ENCODE measurements at regions not wholly inside any gene's neighbourhood (a gene's known extent, or its start where the extent isn't known, plus 50 kb on each side); places are given as distances from the start of the nearest gene placed in this dataset.
"Not testable (repeated sequence)": the region's sequence is repeated elsewhere in the genome, so short reads cannot be mapped to it uniquely, and the experiment has no call there.

DNA sequence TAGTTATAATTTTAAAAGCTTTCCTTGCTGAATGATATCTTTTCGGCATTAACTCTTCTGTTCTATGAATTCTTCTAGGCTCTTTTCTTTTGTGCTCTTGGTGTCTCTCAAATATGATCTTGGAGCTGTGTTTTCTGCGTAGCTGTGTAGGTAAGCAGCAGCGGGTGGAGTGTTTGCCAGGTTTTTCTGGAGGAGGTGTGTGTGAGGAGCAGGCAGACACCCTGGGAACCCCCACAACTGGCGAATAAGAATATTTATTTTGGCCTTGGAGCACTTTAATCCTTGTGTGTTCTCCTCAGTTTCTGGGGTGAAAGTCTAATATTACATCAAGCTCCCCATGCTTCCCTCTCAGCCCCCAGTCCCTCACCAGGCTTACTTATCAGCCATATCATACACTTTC lies 232.0 kb upstream of the FANCL start:
- no peak overlapping the region for H3K27ac ChIP-seq (replicated peaks)
- no peak for DNase-seq (ENCODE audit: low read depth in 1 of 2, low spot score in 1 of 2)
- no peak for TF ChIP-seq GABPA (IDR thresholded peaks at IDR 0.05; ENCODE audit: low read depth)
- TF ChIP-seq, protein P1, sequence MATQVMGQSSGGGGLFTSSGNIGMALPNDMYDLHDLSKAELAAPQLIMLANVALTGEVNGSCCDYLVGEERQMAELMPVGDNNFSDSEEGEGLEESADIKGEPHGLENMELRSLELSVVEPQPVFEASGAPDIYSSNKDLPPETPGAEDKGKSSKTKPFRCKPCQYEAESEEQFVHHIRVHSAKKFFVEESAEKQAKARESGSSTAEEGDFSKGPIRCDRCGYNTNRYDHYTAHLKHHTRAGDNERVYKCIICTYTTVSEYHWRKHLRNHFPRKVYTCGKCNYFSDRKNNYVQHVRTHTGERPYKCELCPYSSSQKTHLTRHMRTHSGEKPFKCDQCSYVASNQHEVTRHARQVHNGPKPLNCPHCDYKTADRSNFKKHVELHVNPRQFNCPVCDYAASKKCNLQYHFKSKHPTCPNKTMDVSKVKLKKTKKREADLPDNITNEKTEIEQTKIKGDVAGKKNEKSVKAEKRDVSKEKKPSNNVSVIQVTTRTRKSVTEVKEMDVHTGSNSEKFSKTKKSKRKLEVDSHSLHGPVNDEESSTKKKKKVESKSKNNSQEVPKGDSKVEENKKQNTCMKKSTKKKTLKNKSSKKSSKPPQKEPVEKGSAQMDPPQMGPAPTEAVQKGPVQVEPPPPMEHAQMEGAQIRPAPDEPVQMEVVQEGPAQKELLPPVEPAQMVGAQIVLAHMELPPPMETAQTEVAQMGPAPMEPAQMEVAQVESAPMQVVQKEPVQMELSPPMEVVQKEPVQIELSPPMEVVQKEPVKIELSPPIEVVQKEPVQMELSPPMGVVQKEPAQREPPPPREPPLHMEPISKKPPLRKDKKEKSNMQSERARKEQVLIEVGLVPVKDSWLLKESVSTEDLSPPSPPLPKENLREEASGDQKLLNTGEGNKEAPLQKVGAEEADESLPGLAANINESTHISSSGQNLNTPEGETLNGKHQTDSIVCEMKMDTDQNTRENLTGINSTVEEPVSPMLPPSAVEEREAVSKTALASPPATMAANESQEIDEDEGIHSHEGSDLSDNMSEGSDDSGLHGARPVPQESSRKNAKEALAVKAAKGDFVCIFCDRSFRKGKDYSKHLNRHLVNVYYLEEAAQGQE (IDR thresholded peaks at IDR 0.05; ENCODE audit: insufficient replicate concordance, low read depth), result no peak
- TF ChIP-seq, protein P2, sequence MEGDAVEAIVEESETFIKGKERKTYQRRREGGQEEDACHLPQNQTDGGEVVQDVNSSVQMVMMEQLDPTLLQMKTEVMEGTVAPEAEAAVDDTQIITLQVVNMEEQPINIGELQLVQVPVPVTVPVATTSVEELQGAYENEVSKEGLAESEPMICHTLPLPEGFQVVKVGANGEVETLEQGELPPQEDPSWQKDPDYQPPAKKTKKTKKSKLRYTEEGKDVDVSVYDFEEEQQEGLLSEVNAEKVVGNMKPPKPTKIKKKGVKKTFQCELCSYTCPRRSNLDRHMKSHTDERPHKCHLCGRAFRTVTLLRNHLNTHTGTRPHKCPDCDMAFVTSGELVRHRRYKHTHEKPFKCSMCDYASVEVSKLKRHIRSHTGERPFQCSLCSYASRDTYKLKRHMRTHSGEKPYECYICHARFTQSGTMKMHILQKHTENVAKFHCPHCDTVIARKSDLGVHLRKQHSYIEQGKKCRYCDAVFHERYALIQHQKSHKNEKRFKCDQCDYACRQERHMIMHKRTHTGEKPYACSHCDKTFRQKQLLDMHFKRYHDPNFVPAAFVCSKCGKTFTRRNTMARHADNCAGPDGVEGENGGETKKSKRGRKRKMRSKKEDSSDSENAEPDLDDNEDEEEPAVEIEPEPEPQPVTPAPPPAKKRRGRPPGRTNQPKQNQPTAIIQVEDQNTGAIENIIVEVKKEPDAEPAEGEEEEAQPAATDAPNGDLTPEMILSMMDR (IDR thresholded peaks at IDR 0.05; ENCODE audit: insufficient read depth, low read length), result no peak
- TF ChIP-seq SPI1 (IDR thresholded peaks at IDR 0.05; ENCODE audit: borderline replicate concordance, low read depth), result no peak
- TF ChIP-seq POLR2AphosphoS5 (IDR thresholded peaks at IDR 0.05; ENCODE audit: low read depth), result no peak
- no peaks in the 10 kb centered on the region for H3K27me3 ChIP-seq (ENCODE audit: insufficient read depth, poor library complexity, severe bottlenecking)
- no peak overlapping the region for H3K4me3 ChIP-seq (replicated peaks; ENCODE audit: insufficient read depth, low read length)

DNA sequence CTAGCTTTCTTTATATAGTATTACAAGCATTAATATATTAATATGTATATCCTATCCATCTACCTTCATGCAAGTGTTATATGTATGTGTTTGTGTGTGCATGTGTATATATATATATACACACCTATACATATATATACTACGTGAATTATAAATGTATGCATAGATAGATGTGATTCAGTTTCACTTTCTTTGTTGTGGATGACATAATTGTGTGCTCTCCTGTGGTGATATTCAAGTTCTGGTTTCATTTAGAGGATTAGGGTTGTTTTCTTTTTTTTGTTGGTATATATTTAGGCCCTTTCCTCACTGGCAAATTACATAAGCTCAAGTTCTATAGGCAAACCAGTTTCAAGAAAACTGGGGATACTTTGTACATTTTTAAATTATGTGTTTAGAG lies 225.7 kb upstream of the FANCL start:
- no peak overlapping the region for H3K27ac ChIP-seq (replicated peaks)
- no peak overlapping the region for H3K4me3 ChIP-seq (replicated peaks; ENCODE audit: insufficient read depth, low read length)
- TF ChIP-seq POLR2AphosphoS5 (IDR thresholded peaks at IDR 0.05; ENCODE audit: low read depth) (no peak), GABPA (IDR thresholded peaks at IDR 0.05; ENCODE audit: low read depth) (no peak), SPI1 (IDR thresholded peaks at IDR 0.05; ENCODE audit: borderline replicate concordance, low read depth) (no peak)
- TF ChIP-seq, protein P1 (IDR thresholded peaks at IDR 0.05; ENCODE audit: insufficient replicate concordance, low read depth), result no peak
- TF ChIP-seq, protein P2 (IDR thresholded peaks at IDR 0.05; ENCODE audit: insufficient read depth, low read length), result no peak
- no peaks in the 10 kb centered on the region for H3K27me3 ChIP-seq (ENCODE audit: insufficient read depth, poor library complexity, severe bottlenecking)
- DNase-seq (ENCODE audit: low read depth in 1 of 2, low spot score in 1 of 2), result no peak

DNA sequence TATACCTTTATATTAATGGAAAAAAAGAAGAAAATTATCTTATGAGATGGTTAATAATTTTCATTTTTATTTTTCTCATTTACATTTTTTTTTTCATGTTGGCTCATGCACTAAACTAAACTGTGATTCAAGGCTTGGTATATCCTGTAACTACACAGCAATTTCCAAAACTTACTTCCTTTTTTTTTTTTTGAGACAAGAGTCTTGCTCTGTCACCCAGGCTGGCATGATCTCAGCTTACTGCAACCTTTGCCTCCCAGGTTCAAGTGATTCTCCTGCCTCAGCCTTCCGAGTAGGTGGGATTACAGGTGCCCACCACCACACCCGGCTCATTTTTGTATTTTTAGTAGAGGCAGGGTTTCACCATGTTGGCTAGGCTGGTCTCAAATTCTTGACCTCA lies 224.9 kb upstream of the FANCL start:
- not testable (repeated sequence) for DNase-seq (ENCODE audit: low read depth in 1 of 2, low spot score in 1 of 2); H3K4me3 ChIP-seq (replicated peaks; ENCODE audit: insufficient read depth, low read length); H3K27ac ChIP-seq (replicated peaks); H3K27me3 ChIP-seq (ENCODE audit: insufficient read depth, poor library complexity, severe bottlenecking)

DNA sequence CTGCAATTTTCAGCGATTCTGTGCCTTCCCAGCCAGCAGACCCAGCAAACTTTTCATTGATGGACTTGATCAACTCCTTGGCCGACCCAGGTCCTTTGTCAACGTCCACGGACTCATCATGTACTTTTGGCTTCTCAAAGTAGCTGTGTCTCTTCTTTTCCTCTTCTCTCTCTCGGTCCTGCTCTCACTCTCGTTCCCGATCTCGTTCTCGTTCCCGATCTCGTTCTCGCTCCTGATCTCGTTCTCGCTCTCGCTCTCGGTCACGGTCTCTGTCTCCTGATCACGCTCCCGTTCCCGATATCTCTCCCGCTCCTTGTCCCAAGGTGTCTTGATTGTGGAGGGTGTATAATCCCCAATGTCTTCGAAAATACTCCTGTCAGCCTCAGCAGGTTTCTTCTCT lies 219.5 kb upstream of the FANCL start:
- no peak for DNase-seq (ENCODE audit: low read depth in 1 of 2, low spot score in 1 of 2)
- Histone ChIP-seq H3K4me3 (replicated peaks; ENCODE audit: insufficient read depth, low read length) (no peak overlapping the region), H3K27ac (replicated peaks) (no peak overlapping the region), H3K27me3 (ENCODE audit: insufficient read depth, poor library complexity, severe bottlenecking) (no peaks in the 10 kb centered on the region)
- TF ChIP-seq GABPA (IDR thresholded peaks at IDR 0.05; ENCODE audit: low read depth), result no peak
- TF ChIP-seq, protein P1 (IDR thresholded peaks at IDR 0.05; ENCODE audit: insufficient replicate concordance, low read depth), result no peak
- TF ChIP-seq SPI1 (IDR thresholded peaks at IDR 0.05; ENCODE audit: borderline replicate concordance, low read depth), result no peak
- TF ChIP-seq, protein P2 (IDR thresholded peaks at IDR 0.05; ENCODE audit: insufficient read depth, low read length), result no peak
- no peak for TF ChIP-seq POLR2AphosphoS5 (IDR thresholded peaks at IDR 0.05; ENCODE audit: low read depth)

All from HL-60 (cell line).